OCI-LY3 (cell line): ENCODE measurements at regions not wholly inside any gene's neighbourhood (a gene's known extent, or its start where the extent isn't known, plus 50 kb on each side); places are given as distances from the start of the nearest gene placed in this dataset.

Experiments
- CTCF ChIP-seq: fragments of 200-600, 300-600 bp; sonication (generic); IDR thresholded peaks from 2 replicates; pipeline ENCODE4 v1.5.1; 2014; ENCODE audit warnings: antibody characterized with exemption, low read length, low read depth
- EZH2phosphoT487 ChIP-seq: fragments of 200-600 bp; shearing (Covaris generic); IDR thresholded peaks from 2 replicates; pipeline ENCODE4 v1.6.1; 2018; ENCODE audit warnings: antibody characterized with exemption, mixed run types, low read depth

GRCh38 chr11:30666817-30667216 lies 80.7 kb upstream of the MPPED2 start:
- TF ChIP-seq CTCF (no peak), EZH2phosphoT487 (no peak)
